BE2C (cell line): ENCODE measurements at regions not wholly inside any gene's neighbourhood (a gene's known extent, or its start where the extent isn't known, plus 50 kb on each side); places are given as distances from the start of the nearest gene placed in this dataset.
A peak's percentile ranks its signal among the peaks of the same experiment; 100 is the strongest.

Experiments
- DNase-seq: peaks from one replicate; pipeline ENCODE4 v3.0.0-alpha.2; 2020
- H3K27me3 ChIP-seq: fragments of 250-450 bp; sonication (Bioruptor Pico); 2 replicates; pipeline ENCODE4 v1.5.1; 2020; ENCODE audit warnings: mild to moderate bottlenecking
- H3K36me3 ChIP-seq: fragments of 250-450 bp; sonication (Bioruptor Pico); 2 replicates; pipeline ENCODE4 v1.5.1; 2020; ENCODE audit warnings: mild to moderate bottlenecking
- H3K4me1 ChIP-seq: fragments of 250-450 bp; sonication (Bioruptor Pico); 2 replicates; pipeline ENCODE4 v1.5.1; 2020
- H3K4me3 ChIP-seq: 2 replicates; pipeline ENCODE4 v1.5.1; 2011; ENCODE audit warnings: low read depth, low read length
- H3K9me3 ChIP-seq: fragments of 250-450 bp; sonication (Bioruptor Pico); 2 replicates; pipeline ENCODE4 v1.5.1; 2020
- TF ChIP-seq, protein P1 (sequence below): IDR thresholded peaks from 2 replicates; pipeline ENCODE4 v1.5.1; 2012; ENCODE audit warnings: mild to moderate bottlenecking, low read depth, low read length

DNA sequence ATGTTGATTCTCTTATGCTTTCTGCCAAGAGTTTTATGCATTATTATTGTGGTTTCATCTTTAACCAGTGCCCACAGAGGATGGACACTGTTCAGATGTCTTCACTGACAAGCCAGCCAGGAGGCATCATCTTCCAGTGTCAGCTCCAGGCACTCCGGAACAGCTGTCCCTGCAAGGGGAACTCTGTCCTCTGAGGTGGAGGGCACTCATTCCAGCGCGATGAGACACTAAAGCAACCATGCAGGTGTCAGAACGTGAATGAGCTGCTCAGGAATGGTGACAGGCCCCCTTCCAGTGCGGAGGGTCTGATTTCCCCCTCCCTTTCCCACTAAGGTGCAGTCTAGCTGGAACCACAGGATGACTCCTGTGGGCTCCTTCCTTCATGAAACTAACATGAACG lies 117.5 kb downstream of the NOG start:
- Histone ChIP-seq H3K36me3 (no peaks in the 10 kb centered on the region), H3K4me3 (no peak overlapping the region), H3K27me3 (peaks cover 16% of the 10 kb centered on the region), H3K9me3 (no peaks in the 10 kb centered on the region), H3K4me1 (no peaks in the 10 kb centered on the region)
- TF ChIP-seq, protein P1, sequence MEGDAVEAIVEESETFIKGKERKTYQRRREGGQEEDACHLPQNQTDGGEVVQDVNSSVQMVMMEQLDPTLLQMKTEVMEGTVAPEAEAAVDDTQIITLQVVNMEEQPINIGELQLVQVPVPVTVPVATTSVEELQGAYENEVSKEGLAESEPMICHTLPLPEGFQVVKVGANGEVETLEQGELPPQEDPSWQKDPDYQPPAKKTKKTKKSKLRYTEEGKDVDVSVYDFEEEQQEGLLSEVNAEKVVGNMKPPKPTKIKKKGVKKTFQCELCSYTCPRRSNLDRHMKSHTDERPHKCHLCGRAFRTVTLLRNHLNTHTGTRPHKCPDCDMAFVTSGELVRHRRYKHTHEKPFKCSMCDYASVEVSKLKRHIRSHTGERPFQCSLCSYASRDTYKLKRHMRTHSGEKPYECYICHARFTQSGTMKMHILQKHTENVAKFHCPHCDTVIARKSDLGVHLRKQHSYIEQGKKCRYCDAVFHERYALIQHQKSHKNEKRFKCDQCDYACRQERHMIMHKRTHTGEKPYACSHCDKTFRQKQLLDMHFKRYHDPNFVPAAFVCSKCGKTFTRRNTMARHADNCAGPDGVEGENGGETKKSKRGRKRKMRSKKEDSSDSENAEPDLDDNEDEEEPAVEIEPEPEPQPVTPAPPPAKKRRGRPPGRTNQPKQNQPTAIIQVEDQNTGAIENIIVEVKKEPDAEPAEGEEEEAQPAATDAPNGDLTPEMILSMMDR = no peak
- DNase-seq = no peak

DNA sequence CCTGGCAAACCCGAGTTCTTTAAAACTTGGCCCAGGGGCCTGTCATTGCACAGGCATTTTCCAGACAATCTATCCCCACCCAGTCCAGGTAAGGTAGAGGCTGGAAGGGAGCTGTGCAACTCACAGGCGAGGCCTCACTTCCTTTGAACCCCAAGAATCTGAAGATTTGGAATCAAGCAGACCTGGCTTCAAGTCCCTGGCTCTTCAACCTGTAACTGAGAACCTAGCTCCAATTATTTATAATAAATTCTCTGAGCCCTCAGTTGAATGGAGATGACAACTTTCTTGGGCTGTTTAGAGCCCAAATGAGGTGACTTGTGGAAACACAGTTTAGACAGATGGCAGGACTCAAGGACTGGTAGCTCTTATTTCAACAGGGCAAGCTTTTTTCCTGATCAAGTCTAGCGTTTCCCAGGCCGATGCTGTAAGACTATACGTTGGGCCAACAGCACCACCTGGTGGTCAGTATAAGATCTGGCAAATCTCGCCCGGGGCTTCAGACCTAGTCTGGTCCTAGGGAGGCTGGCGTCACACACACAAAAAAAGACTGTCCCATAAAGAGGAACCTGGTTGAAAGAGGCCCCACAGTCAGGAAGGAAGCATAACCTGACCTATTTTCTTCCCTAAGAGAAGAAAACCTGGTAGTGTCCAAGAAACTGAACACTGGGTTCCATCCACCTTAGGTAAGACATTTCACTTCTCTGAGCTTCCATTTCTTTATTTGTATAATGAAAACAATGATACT lies 117.9 kb downstream of the C17orf67 start:
- H3K9me3 ChIP-seq = no peaks in the 10 kb centered on the region
- H3K36me3 ChIP-seq = no peaks in the 10 kb centered on the region
- DNase-seq = peak; percentile 76
- H3K4me1 ChIP-seq = no peaks in the 10 kb centered on the region
- TF ChIP-seq, protein P1 = peak; percentile 88
- H3K27me3 ChIP-seq = peaks cover 15% of the 10 kb centered on the region
- no peak overlapping the region for H3K4me3 ChIP-seq

DNA sequence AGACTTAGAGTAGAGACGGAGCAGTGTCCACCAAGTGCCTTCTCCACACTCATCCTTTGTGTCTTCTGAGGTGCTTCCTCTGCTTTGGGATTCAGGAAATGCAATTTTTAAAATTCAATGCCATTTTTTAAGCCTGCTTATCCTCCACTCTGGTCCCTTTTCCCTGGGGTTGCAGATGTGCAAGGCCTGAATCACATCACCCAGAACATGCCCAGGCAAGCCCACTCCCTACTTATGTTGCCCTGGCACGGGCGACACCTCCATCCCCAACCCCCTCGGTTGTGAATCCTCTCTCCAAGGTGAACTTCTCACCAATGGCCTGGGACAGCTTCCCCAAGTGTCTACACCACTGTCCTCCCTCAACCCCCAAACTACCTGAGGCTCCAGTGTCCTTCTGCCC lies 116.2 kb downstream of the C17orf67 start:
- TF ChIP-seq, protein P1 = no peak

DNA sequence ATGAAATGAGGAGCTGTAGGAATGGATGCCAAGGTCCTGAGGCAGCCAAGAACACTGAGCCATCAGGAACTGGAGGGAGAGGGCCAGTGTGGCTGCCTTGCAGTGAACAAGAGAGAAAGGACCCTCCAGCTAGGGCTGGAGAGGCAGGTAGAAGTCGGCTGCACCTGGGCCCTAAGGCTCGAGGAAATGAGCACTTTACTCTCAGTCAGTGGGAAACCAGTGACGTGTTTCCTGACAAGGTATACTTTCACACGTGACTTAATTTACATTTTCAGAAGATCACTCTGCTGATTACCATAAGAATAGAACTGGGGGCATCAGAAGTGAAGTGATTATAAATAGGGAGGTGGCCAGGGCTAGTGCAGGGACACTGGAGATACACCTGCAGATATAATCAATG lies 115.2 kb downstream of the C17orf67 start:
- no peak for DNase-seq
- peaks cover 17% of the 10 kb centered on the region for H3K27me3 ChIP-seq
- TF ChIP-seq, protein P1 = no peak
- no peak overlapping the region for H3K4me3 ChIP-seq
- H3K36me3 ChIP-seq = no peaks in the 10 kb centered on the region
- no peaks in the 10 kb centered on the region for H3K9me3 ChIP-seq
- H3K4me1 ChIP-seq = no peaks in the 10 kb centered on the region

More for the DNA sequence above, 116.2 kb downstream of the C17orf67 start:
- peaks cover 13% of the 10 kb centered on the region for H3K27me3 ChIP-seq
- no peaks in the 10 kb centered on the region for H3K4me1 ChIP-seq
- no peak for DNase-seq
- H3K9me3 ChIP-seq = no peaks in the 10 kb centered on the region
- H3K36me3 ChIP-seq = no peaks in the 10 kb centered on the region
- H3K4me3 ChIP-seq = no peak overlapping the region

DNA sequence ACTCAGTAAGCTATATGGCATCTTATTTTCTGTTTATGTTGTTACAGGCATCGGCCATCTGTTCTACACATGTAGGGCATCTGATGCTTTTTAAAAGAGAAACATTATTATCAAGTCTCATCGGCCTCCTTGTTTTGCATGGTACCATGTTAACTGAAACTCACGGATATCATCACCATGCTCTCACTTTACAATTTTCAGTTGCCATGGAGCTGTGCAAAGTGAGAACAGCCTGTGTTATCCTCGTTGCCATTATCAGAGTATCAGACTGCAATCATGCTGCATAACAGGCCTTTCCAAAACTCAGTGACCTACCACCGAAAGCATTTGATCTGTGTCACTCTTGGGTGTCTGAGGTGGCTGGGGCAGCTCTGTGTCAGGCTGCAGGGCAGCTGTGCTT lies 110.3 kb downstream of the C17orf67 start:
- H3K4me1 ChIP-seq = no peaks in the 10 kb centered on the region
- H3K36me3 ChIP-seq = no peaks in the 10 kb centered on the region
- H3K27me3 ChIP-seq = peaks cover 17% of the 10 kb centered on the region
- TF ChIP-seq, protein P1 = no peak
- H3K4me3 ChIP-seq = no peak overlapping the region
- no peaks in the 10 kb centered on the region for H3K9me3 ChIP-seq
- no peak for DNase-seq

DNA sequence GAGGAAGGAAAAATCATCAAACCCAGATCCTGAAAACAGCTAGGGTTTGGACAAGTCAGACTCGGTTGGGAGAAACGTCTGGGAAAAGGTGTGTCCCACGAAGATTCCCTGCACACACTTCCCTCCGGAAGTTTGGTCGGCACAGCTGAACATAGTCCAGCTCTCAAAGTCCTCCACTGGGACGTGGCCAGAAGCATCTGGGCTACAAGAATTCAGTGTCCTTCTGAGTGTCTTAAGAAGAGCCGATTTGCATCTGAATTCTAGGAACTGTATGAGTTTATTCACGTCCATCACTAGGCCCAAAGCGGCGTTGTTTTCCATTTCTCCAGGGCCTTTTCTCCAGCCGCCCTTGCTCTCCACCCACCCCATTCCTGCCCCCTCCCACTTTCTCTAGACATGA lies 109.1 kb downstream of the C17orf67 start:
- Histone ChIP-seq H3K9me3 (no peaks in the 10 kb centered on the region), H3K36me3 (no peaks in the 10 kb centered on the region), H3K4me1 (no peaks in the 10 kb centered on the region), H3K4me3 (no peak overlapping the region), H3K27me3 (peaks cover 17% of the 10 kb centered on the region)
- TF ChIP-seq, protein P1 = no peak
- no peak for DNase-seq
